Ectodermal cell (in vitro differentiated cells): ENCODE measurements at regions not wholly inside any gene's neighbourhood (a gene's known extent, or its start where the extent isn't known, plus 50 kb on each side); places are given as distances from the start of the nearest gene placed in this dataset.
"Not testable (repeated sequence)": the region's sequence is repeated elsewhere in the genome, so short reads cannot be mapped to it uniquely, and the experiment has no call there.

Experiments
- H3K27ac ChIP-seq: 2 replicates; pipeline ENCODE4 v1.7.0; 2013; ENCODE audit warnings: mild to moderate bottlenecking, low read depth, low read length; ENCODE audit not compliant: insufficient read depth, poor library complexity, severe bottlenecking
- H3K27me3 ChIP-seq: 2 replicates; pipeline ENCODE4 v1.7.0; 2013; ENCODE audit warnings: mild to moderate bottlenecking, low read length; ENCODE audit not compliant: insufficient read depth, control insufficient read depth, poor library complexity, severe bottlenecking
- H3K36me3 ChIP-seq: one replicate; pipeline ENCODE4 v1.7.0; 2013; ENCODE audit warnings: low read length; ENCODE audit not compliant: control insufficient read depth, insufficient read depth
- H3K4me1 ChIP-seq: one replicate; pipeline ENCODE4 v1.7.0; 2013; ENCODE audit warnings: low read length; ENCODE audit not compliant: control insufficient read depth, insufficient read depth
- H3K4me3 ChIP-seq: 2 replicates; pipeline ENCODE4 v1.7.0; 2013; ENCODE audit warnings: low read depth, low read length, control low read depth; ENCODE audit not compliant: insufficient read depth
- H3K9me3 ChIP-seq: 2 replicates; pipeline ENCODE4 v1.7.0; 2013; ENCODE audit warnings: mild to moderate bottlenecking, low read length, moderate library complexity; ENCODE audit not compliant: control insufficient read depth
- WGBS, 2 experiments: methylation state at CpG; one replicate each; pipeline ENCODE4 v1.1.7; 2013; ENCODE audit warnings: missing lambda C conversion rate in 2 of 2; 5-methylcytosine and 5-hydroxymethylcytosine counted together

- no peak overlapping the region for H3K4me3 ChIP-seq
- no peaks in the 10 kb centered on the region for H3K27me3 ChIP-seq
- H3K36me3 ChIP-seq, result no peaks in the 10 kb centered on the region
- WGBS, 2 experiments, result 78 to 81% methylated on average over 8 of the region's 8 CpGs
- no peaks in the 10 kb centered on the region for H3K4me1 ChIP-seq
- no peak overlapping the region for H3K27ac ChIP-seq
- no peaks in the 10 kb centered on the region for H3K9me3 ChIP-seq
Measured at GRCh38 chr4:187128976-187129375, 405.3 kb upstream of the FAT1 start.

- not testable (repeated sequence) for H3K27me3 ChIP-seq, H3K9me3 ChIP-seq, H3K4me1 ChIP-seq, H3K27ac ChIP-seq, H3K36me3 ChIP-seq, H3K4me3 ChIP-seq
- 94% methylated on average over 1 of the region's 1 CpG; no CpG with 5 or more reads in 1 of the 2 experiments for WGBS, 2 experiments
Measured at GRCh38 chr4:187131826-187132225, 408.2 kb upstream of the FAT1 start.

- H3K36me3 ChIP-seq, result no peaks in the 10 kb centered on the region
- 95 to 96% methylated on average over 6 of the region's 6 CpGs for WGBS, 2 experiments
Measured at GRCh38 chr4:187135878-187136277, 412.2 kb upstream of the FAT1 start.

GRCh38 chr4:187139141-187139540, 415.5 kb upstream of the FAT1 start:
- no peaks in the 10 kb centered on the region for H3K9me3 ChIP-seq
- H3K27ac ChIP-seq, result no peak overlapping the region
- no peaks in the 10 kb centered on the region for H3K36me3 ChIP-seq
- no peaks in the 10 kb centered on the region for H3K27me3 ChIP-seq
- H3K4me3 ChIP-seq, result no peak overlapping the region
- 94 to 99% methylated on average over 4 of the region's 4 CpGs for WGBS, 2 experiments
- no peaks in the 10 kb centered on the region for H3K4me1 ChIP-seq

More at GRCh38 chr4:187135878-187136277, 412.2 kb upstream of the FAT1 start:
- H3K4me1 ChIP-seq, result no peaks in the 10 kb centered on the region
- no peaks in the 10 kb centered on the region for H3K27me3 ChIP-seq
- H3K27ac ChIP-seq, result no peak overlapping the region
- no peak overlapping the region for H3K4me3 ChIP-seq
- no peaks in the 10 kb centered on the region for H3K9me3 ChIP-seq

GRCh38 chr4:187141101-187141500, 417.4 kb upstream of the FAT1 start:
- 92 to 94% methylated on average over 5 to 7 of the region's 7 CpGs for WGBS, 2 experiments
- Histone ChIP-seq H3K4me1 (no peaks in the 10 kb centered on the region), H3K27ac (no peak overlapping the region), H3K4me3 (no peak overlapping the region), H3K36me3 (no peaks in the 10 kb centered on the region), H3K27me3 (no peaks in the 10 kb centered on the region), H3K9me3 (no peaks in the 10 kb centered on the region)

GRCh38 chr4:187149229-187149945, 425.7 kb upstream of the FAT1 start:
- Histone ChIP-seq H3K9me3 (no peaks in the 10 kb centered on the region), H3K4me1 (no peaks in the 10 kb centered on the region), H3K27me3 (no peaks in the 10 kb centered on the region), H3K4me3 (no peak overlapping the region), H3K36me3 (no peaks in the 10 kb centered on the region), H3K27ac (no peak overlapping the region)
- 93 to 94% methylated on average over 8 of the region's 8 CpGs for WGBS, 2 experiments

- Histone ChIP-seq H3K36me3 (no peaks in the 10 kb centered on the region), H3K9me3 (no peaks in the 10 kb centered on the region), H3K4me3 (no peak overlapping the region), H3K27ac (no peak overlapping the region), H3K4me1 (no peaks in the 10 kb centered on the region), H3K27me3 (no peaks in the 10 kb centered on the region)
- 95 to 96% methylated on average over 21 of the region's 21 CpGs for WGBS, 2 experiments
Measured at GRCh38 chr4:187157380-187157958, 433.8 kb upstream of the FAT1 start.

- Histone ChIP-seq H3K27ac (no peak overlapping the region), H3K36me3 (no peaks in the 10 kb centered on the region), H3K9me3 (no peaks in the 10 kb centered on the region), H3K27me3 (no peaks in the 10 kb centered on the region), H3K4me3 (no peak overlapping the region), H3K4me1 (no peaks in the 10 kb centered on the region)
- 93% methylated on average over 10 of the region's 10 CpGs for WGBS, 2 experiments
Measured at GRCh38 chr4:187158003-187158402, 434.3 kb upstream of the FAT1 start.

GRCh38 chr4:187160486-187160885, 436.8 kb upstream of the FAT1 start:
- Histone ChIP-seq H3K27me3 (no peaks in the 10 kb centered on the region), H3K9me3 (no peaks in the 10 kb centered on the region), H3K4me1 (no peaks in the 10 kb centered on the region), H3K27ac (no peak overlapping the region), H3K4me3 (no peak overlapping the region), H3K36me3 (no peaks in the 10 kb centered on the region)
- WGBS, 2 experiments, result 92 to 98% methylated on average over 2 to 3 of the region's 3 CpGs

- H3K36me3 ChIP-seq, result no peaks in the 10 kb centered on the region
- no peaks in the 10 kb centered on the region for H3K27me3 ChIP-seq
- H3K27ac ChIP-seq, result no peak overlapping the region
- no peaks in the 10 kb centered on the region for H3K9me3 ChIP-seq
- H3K4me1 ChIP-seq, result no peaks in the 10 kb centered on the region
- 93 to 96% methylated on average over 7 of the region's 7 CpGs for WGBS, 2 experiments
- no peak overlapping the region for H3K4me3 ChIP-seq
Measured at GRCh38 chr4:187166886-187167512, 443.3 kb upstream of the FAT1 start.
